ENCODE measurements at regions not wholly inside any gene's neighbourhood (a gene's known extent, or its start where the extent isn't known, plus 50 kb on each side); places are given as distances from the start of the nearest gene placed in this dataset.

DNA sequence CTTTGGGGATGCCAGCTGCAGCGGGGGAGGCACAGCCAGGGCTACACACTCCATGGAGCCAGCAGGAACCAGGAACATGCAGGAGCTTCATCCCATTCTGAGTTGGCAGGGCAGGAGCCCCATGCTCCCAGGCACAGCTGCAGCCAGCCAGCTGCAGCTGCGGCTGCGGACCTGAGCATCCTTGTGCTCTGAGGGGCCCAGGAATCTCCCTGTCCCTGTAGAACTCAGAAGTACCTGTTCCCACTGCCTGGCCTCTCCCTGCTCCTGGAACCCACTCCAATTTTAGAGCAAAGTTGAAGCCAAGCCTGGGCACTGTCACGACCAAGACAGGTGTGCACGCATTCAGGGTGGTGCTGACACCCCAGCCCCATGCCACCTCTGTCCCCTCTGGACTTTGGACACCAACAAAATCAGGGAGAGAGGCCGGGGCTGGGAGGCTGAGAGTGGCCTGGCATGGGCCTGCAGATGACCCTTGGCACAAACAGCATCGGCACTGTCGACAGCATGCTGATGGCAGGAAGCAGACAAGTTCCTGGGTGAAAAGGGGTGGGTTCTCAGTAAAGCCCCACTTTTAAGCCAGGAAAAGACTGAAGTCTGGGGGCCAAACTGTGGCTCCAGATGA lies 257.3 kb upstream of the LRFN5 start:
- TF ChIP-seq, protein P1, sequence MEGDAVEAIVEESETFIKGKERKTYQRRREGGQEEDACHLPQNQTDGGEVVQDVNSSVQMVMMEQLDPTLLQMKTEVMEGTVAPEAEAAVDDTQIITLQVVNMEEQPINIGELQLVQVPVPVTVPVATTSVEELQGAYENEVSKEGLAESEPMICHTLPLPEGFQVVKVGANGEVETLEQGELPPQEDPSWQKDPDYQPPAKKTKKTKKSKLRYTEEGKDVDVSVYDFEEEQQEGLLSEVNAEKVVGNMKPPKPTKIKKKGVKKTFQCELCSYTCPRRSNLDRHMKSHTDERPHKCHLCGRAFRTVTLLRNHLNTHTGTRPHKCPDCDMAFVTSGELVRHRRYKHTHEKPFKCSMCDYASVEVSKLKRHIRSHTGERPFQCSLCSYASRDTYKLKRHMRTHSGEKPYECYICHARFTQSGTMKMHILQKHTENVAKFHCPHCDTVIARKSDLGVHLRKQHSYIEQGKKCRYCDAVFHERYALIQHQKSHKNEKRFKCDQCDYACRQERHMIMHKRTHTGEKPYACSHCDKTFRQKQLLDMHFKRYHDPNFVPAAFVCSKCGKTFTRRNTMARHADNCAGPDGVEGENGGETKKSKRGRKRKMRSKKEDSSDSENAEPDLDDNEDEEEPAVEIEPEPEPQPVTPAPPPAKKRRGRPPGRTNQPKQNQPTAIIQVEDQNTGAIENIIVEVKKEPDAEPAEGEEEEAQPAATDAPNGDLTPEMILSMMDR (IDR thresholded peaks at IDR 0.05), result no peak
- TF ChIP-seq ZFX (IDR thresholded peaks at IDR 0.05; ENCODE audit: borderline replicate concordance), result no peak

All from 22Rv1 (cell line).